Natural killer cell (primary cell): ENCODE measurements at regions not wholly inside any gene's neighbourhood (a gene's known extent, or its start where the extent isn't known, plus 50 kb on each side); places are given as distances from the start of the nearest gene placed in this dataset.
A peak's percentile ranks its signal among the peaks of the same experiment; 100 is the strongest.

Source experiments
- ATAC-seq, 3 donors: fragments of 150-1000 bp in 2 of 3; fragments of 200-7000 bp in 1 of 3; cut with Tn5 transposase; 1 replicate in 1 of 3; 2 replicates in 2 of 3; pipeline ENCODE4 v1.10.0; 2021; ENCODE audit warnings: mild to moderate bottlenecking in 2 of 3, moderate library complexity in 2 of 3
- DNase-seq, 2 donors: peaks; one replicate each; pipeline versions ENCODE4 v3.0.0 to v3.0.0-alpha.2; 2013 to 2021; ENCODE audit warnings: mixed read lengths in 1 of 2
- H3K27ac ChIP-seq: one replicate; pipeline ENCODE4 v1.5.1; 2013; ENCODE audit warnings: mild to moderate bottlenecking, low read length
- H3K27me3 ChIP-seq: one replicate; pipeline ENCODE4 v1.6.1; 2013; ENCODE audit warnings: low read length; ENCODE audit not compliant: control insufficient read depth, insufficient read depth
- H3K36me3 ChIP-seq: one replicate; pipeline ENCODE4 v1.6.1; 2013; ENCODE audit warnings: low read length; ENCODE audit not compliant: control insufficient read depth, insufficient read depth
- H3K4me1 ChIP-seq: one replicate; pipeline ENCODE4 v1.6.1; 2013; ENCODE audit warnings: low read length; ENCODE audit not compliant: control insufficient read depth, insufficient read depth
- H3K4me3 ChIP-seq: one replicate; pipeline ENCODE4 v1.5.1; 2013; ENCODE audit warnings: low read length
- H3K9me3 ChIP-seq: one replicate; pipeline ENCODE4 v1.6.1; 2013; ENCODE audit warnings: low read length; ENCODE audit not compliant: control insufficient read depth, insufficient read depth
- H3K27ac Mint-ChIP-seq, 2 donors: one replicate each; pipeline ENCODE4 v1.8.0; 2022; ENCODE audit warnings: mild to moderate bottlenecking in 2 of 2, mixed read lengths in 2 of 2, moderate library complexity in 1 of 2
- H3K27me3 Mint-ChIP-seq, 2 donors: one replicate each; pipeline ENCODE4 v1.8.0; 2022; ENCODE audit warnings: low read depth in 2 of 2, mixed read lengths in 2 of 2
- H3K36me3 Mint-ChIP-seq: one replicate; pipeline ENCODE4 v1.8.0; 2022; ENCODE audit warnings: mixed read lengths
- H3K4me1 Mint-ChIP-seq, 2 donors: one replicate each; pipeline ENCODE4 v1.8.0; 2022; ENCODE audit warnings: mixed read lengths in 2 of 2
- H3K4me3 Mint-ChIP-seq: one replicate; pipeline ENCODE4 v1.8.0; 2022; ENCODE audit warnings: mild to moderate bottlenecking, moderate library complexity, mixed read lengths
- H3K9me3 Mint-ChIP-seq, 2 donors: one replicate each; pipeline ENCODE4 v1.8.0; 2022; ENCODE audit warnings: mixed read lengths in 2 of 2
- CTCF ChIP-seq: fragments of 200-600 bp; IDR thresholded peaks from one replicate; pipeline ENCODE4 v1.8.0; 2022; ENCODE audit warnings: antibody characterized with exemption
- WGBS: methylation state at CpG from one replicate; pipeline ENCODE4 v1.1.7; 2013; ENCODE audit warnings: missing lambda C conversion rate; ENCODE audit not compliant: insufficient coverage; 5-methylcytosine and 5-hydroxymethylcytosine counted together
- intact Hi-C: fragments of 100-400 bp; cut with micrococcal nuclease; formaldehyde crosslinking; loops from one replicate; pipeline ENCODE4 v1.14.2; 2022

GRCh38 chr7:142669074-142669654 lies 80.1 kb upstream of the PRSS1 start:
- no peaks in the 10 kb centered on the region for H3K36me3 Mint-ChIP-seq
- no peak overlapping the region for H3K4me3 Mint-ChIP-seq
- no peaks in the 10 kb centered on the region for H3K27me3 Mint-ChIP-seq
- peaks cover 9% of the 10 kb centered on the region for H3K4me1 ChIP-seq
- TF ChIP-seq CTCF: peak; percentile 77
- 6% methylated on average over 1 of the region's 2 CpGs for WGBS
- no peaks in the 10 kb centered on the region for H3K36me3 ChIP-seq
- ATAC-seq (peak in 2 of 3 donors; percentile 71 to 72), DNase-seq (peak in 1 of 2 donors; percentile 58)
- peak overlapping the region; percentile 12 to 57 for H3K27ac Mint-ChIP-seq
- no peak overlapping the region for H3K27ac ChIP-seq
- no peak overlapping the region for H3K4me3 ChIP-seq
- H3K4me1 Mint-ChIP-seq: peaks cover 22 to 27% of the 10 kb centered on the region in 2 donors
- H3K9me3 ChIP-seq: no peaks in the 10 kb centered on the region
- no peaks in the 10 kb centered on the region for H3K27me3 ChIP-seq
- H3K9me3 Mint-ChIP-seq: no peaks in the 10 kb centered on the region
- intact Hi-C loops: loop anchor here (1.0 kb wide), 2 partner anchors 114 to 142 kb away; no protein-coding TSS in a partner anchor

GRCh38 chr7:142668495-142668894 lies 80.8 kb upstream of the PRSS1 start:
- Mint-ChIP-seq H3K4me1 (peaks cover 22 to 27% of the 10 kb centered on the region in 2 donors), H3K4me3 (no peak overlapping the region), H3K9me3 (no peaks in the 10 kb centered on the region), H3K27me3 (no peaks in the 10 kb centered on the region), H3K27ac (no peak overlapping the region), H3K36me3 (no peaks in the 10 kb centered on the region)
- 11% methylated on average over 2 of the region's 4 CpGs for WGBS
- Histone ChIP-seq H3K27ac (no peak overlapping the region), H3K9me3 (no peaks in the 10 kb centered on the region), H3K36me3 (no peaks in the 10 kb centered on the region), H3K4me1 (peaks cover 9% of the 10 kb centered on the region), H3K4me3 (no peak overlapping the region), H3K27me3 (no peaks in the 10 kb centered on the region)
- intact Hi-C loops: no loop called here
- ATAC-seq (no peak), DNase-seq (no peak)
- no peak for TF ChIP-seq CTCF

GRCh38 chr7:142657376-142657775 lies 91.9 kb upstream of the PRSS1 start:
- no peaks in the 10 kb centered on the region for H3K4me1 ChIP-seq
- H3K27ac Mint-ChIP-seq: no peak overlapping the region
- ATAC-seq: no peak
- no peak for TF ChIP-seq CTCF
- H3K4me3 Mint-ChIP-seq: no peak overlapping the region
- H3K36me3 Mint-ChIP-seq: no peaks in the 10 kb centered on the region
- no peaks in the 10 kb centered on the region for H3K27me3 ChIP-seq
- no peaks in the 10 kb centered on the region for H3K4me1 Mint-ChIP-seq
- DNase-seq: no peak
- intact Hi-C loops: no loop called here
- H3K27ac ChIP-seq: no peak overlapping the region
- no peaks in the 10 kb centered on the region for H3K36me3 ChIP-seq
- no peaks in the 10 kb centered on the region for H3K9me3 ChIP-seq
- no peaks in the 10 kb centered on the region for H3K27me3 Mint-ChIP-seq
- WGBS: 82% methylated on average over 1 of the region's 1 CpG
- no peaks in the 10 kb centered on the region for H3K9me3 Mint-ChIP-seq
- no peak overlapping the region for H3K4me3 ChIP-seq

GRCh38 chr7:142654398-142654797 lies 94.9 kb upstream of the PRSS1 start:
- no peak for TF ChIP-seq CTCF
- no peaks in the 10 kb centered on the region for H3K36me3 Mint-ChIP-seq

More at GRCh38 chr7:142654398-142654797, 94.9 kb upstream of the PRSS1 start:
- DNase-seq: peak in 1 of 2 donors; percentile 27
- H3K4me3 Mint-ChIP-seq: no peak overlapping the region
- Histone ChIP-seq H3K27me3 (peaks cover under 1% of the 10 kb centered on the region), H3K4me1 (no peaks in the 10 kb centered on the region), H3K4me3 (no peak overlapping the region), H3K36me3 (no peaks in the 10 kb centered on the region), H3K9me3 (no peaks in the 10 kb centered on the region), H3K27ac (no peak overlapping the region)
- no peaks in the 10 kb centered on the region for H3K4me1 Mint-ChIP-seq
- intact Hi-C loops: no loop called here
- no CpG with 5 or more reads among the region's 5 CpGs for WGBS
- ATAC-seq: no peak
- H3K9me3 Mint-ChIP-seq: no peaks in the 10 kb centered on the region
- peaks cover 0 to 3% of the 10 kb centered on the region in 2 donors for H3K27me3 Mint-ChIP-seq
- no peak overlapping the region for H3K27ac Mint-ChIP-seq
